Activated naive CD4-positive, alpha-beta T cell treated with anti-CD3 and anti-CD28 coated beads, Interleukin-2, amount 50 U/mL, for 24 hours (primary cell): ENCODE measurements at regions not wholly inside any gene's neighbourhood (a gene's known extent, or its start where the extent isn't known, plus 50 kb on each side); places are given as distances from the start of the nearest gene placed in this dataset.
"Not testable (repeated sequence)": the region's sequence is repeated elsewhere in the genome, so short reads cannot be mapped to it uniquely, and the experiment has no call there.

Experiments used
- H3K27ac Mint-ChIP-seq: one replicate; pipeline ENCODE4 v1.8.0; 2021; ENCODE audit warnings: mild to moderate bottlenecking, mixed read lengths
- H3K27me3 Mint-ChIP-seq: one replicate; pipeline ENCODE4 v1.8.0; 2021; ENCODE audit warnings: mixed read lengths
- H3K36me3 Mint-ChIP-seq: one replicate; pipeline ENCODE4 v1.8.0; 2021; ENCODE audit warnings: mixed read lengths
- H3K4me1 Mint-ChIP-seq: one replicate; pipeline ENCODE4 v1.8.0; 2021; ENCODE audit warnings: mixed read lengths
- H3K4me3 Mint-ChIP-seq: one replicate; pipeline ENCODE4 v1.8.0; 2021; ENCODE audit warnings: mild to moderate bottlenecking, mixed read lengths
- H3K9me3 Mint-ChIP-seq: one replicate; pipeline ENCODE4 v1.8.0; 2021; ENCODE audit warnings: mixed read lengths

DNA sequence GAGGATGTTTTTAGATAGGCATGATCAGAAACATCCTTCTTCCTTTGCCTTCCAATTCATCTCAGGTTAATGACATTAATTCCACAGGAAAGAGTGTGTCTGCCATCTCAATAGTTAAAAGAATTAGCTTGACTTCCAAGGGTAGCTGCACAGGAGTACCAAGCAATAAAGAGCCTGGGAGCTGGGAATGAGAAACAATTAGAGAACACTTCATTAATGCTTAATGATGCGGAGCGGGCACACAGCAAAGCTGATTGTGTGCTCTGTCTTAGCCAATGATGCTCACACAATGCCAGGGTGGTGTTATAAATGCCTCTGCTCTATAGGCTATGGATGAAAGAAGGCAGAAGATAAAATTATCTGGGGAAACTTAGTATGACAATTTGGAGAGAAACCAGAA lies 1052.5 kb upstream of the LCORL start:
- Mint-ChIP-seq H3K27me3 (no peaks in the 10 kb centered on the region), H3K9me3 (no peaks in the 10 kb centered on the region)

DNA sequence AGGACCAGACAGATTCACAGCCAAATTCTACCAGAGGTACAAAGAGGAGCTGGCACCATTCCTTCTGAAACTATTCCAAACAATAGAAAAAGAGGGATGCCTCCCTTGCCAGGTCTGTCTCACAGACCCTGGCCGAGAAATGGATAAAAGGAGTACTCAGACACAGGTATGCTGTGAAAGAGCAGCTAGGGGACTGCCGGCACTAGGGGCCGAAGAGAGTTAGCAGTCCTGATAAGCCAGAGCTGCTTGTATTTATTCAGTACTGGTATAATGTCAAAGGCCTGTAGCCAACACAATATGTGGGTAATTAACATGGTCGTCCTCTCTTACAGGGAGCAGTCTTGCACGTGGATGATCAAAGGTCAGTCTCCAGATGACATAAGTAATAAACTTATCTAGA lies 1042.1 kb upstream of the LCORL start:
- Mint-ChIP-seq H3K9me3 (peaks cover 27% of the 10 kb centered on the region), H3K27ac (no peak overlapping the region), H3K4me3 (no peak overlapping the region), H3K4me1 (no peaks in the 10 kb centered on the region), H3K27me3 (no peaks in the 10 kb centered on the region), H3K36me3 (no peaks in the 10 kb centered on the region)

More for the DNA sequence above, 1052.5 kb upstream of the LCORL start:
- H3K4me3 Mint-ChIP-seq, result no peak overlapping the region
- H3K27ac Mint-ChIP-seq, result no peak overlapping the region
- H3K36me3 Mint-ChIP-seq, result no peaks in the 10 kb centered on the region
- H3K4me1 Mint-ChIP-seq, result no peaks in the 10 kb centered on the region

DNA sequence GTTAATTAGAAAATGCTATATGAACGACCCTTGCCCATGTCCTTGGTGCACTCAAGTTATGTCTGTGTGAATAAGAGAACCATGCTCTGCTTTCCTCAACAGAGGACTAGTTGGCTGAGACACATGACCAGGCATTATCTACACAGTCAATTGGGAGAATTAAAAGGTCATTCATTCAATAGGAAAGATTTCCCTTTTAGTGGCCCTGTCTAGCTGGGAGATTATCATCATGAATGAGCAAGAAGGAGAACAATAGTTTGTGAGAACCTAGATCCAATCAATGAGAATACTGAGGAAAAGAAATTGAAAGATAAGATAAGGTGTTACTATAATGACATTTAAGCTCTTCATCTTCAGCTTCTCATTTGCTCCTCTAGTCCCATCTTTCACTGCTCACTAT lies 1033.4 kb upstream of the LCORL start:
- Mint-ChIP-seq H3K27me3 (no peaks in the 10 kb centered on the region), H3K4me1 (no peaks in the 10 kb centered on the region), H3K9me3 (peaks cover 5% of the 10 kb centered on the region), H3K4me3 (no peak overlapping the region), H3K27ac (no peak overlapping the region), H3K36me3 (no peaks in the 10 kb centered on the region)

GRCh38 chr4:19051831-19052230 lies 1030.3 kb upstream of the LCORL start:
- H3K4me3 Mint-ChIP-seq, result no peak overlapping the region
- no peak overlapping the region for H3K27ac Mint-ChIP-seq
- H3K4me1 Mint-ChIP-seq, result no peaks in the 10 kb centered on the region
- no peaks in the 10 kb centered on the region for H3K36me3 Mint-ChIP-seq
- no peaks in the 10 kb centered on the region for H3K27me3 Mint-ChIP-seq
- no peaks in the 10 kb centered on the region for H3K9me3 Mint-ChIP-seq

DNA sequence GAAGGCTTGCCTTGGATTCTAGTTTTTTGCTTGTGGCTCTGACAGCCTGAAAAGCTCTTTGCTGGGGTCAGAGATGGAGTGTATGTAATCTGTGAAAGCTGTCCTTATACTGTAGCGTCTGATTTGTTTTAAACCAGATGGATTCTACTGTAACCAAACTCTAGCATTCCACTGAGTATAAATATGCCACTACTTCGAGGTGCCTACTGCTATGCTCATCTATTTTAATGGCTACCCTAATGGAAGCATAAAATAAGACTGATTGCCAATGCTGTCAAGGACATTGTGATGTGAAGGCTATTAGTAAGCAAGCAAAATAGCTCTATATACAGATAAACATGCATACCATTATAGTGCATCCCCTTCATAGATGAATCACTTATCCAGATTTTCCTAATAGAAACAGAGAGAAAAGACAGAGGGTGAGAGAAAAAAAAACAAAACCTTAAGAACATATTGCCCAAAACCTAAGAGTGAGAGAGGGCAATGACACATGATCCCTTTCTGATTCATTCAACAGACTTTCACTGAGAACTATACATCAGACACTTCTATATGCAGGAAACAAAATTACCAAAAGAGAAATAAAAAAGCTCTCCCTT lies 1025.8 kb upstream of the LCORL start:
- H3K36me3 Mint-ChIP-seq, result no peaks in the 10 kb centered on the region
- no peaks in the 10 kb centered on the region for H3K4me1 Mint-ChIP-seq
- peaks cover 4% of the 10 kb centered on the region for H3K9me3 Mint-ChIP-seq
- no peak overlapping the region for H3K27ac Mint-ChIP-seq
- no peaks in the 10 kb centered on the region for H3K27me3 Mint-ChIP-seq
- H3K4me3 Mint-ChIP-seq, result no peak overlapping the region

DNA sequence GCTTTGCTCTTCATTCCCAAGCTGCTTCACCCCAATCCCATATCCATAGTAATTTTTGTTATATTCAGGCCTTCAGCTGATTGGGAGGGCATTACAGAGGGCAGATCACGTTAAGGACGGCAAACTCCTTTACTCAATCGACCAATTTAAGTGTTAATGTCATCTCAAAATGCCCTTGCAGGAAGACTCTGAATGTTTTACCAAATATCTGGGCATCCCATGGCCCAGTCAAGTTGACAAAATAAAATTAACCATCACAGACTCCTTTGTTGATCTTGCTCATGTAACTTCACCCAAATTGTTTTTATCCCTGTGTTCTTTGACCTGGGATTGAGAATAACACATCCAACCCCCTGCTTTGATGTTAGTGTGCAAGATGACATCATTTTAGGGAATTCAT lies 1018.3 kb upstream of the LCORL start:
- peaks cover 11% of the 10 kb centered on the region for H3K9me3 Mint-ChIP-seq
- no peak overlapping the region for H3K4me3 Mint-ChIP-seq

DNA sequence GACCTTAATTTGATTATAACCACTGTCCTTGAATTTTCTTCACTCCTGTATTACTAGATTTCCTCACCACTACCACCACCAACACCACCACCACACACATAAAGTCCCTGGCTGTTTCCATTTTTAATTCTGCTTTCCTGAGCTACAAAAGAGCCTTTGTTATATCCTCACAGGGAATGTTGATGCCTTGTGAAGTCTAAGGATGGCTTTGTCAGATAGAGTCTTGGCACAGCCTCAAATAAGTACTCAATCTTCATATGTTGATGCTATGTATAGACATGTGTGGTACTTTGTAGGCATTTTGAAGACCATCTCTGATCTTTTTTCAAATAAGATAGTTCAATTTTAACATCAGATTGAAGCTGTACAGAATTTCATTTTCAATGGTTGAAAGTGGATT lies 1016.7 kb upstream of the LCORL start:
- Mint-ChIP-seq H3K9me3 (peaks cover 11% of the 10 kb centered on the region), H3K27ac (no peak overlapping the region), H3K4me3 (no peak overlapping the region), H3K4me1 (no peaks in the 10 kb centered on the region), H3K36me3 (no peaks in the 10 kb centered on the region), H3K27me3 (no peaks in the 10 kb centered on the region)

More for the DNA sequence above, 1018.3 kb upstream of the LCORL start:
- H3K36me3 Mint-ChIP-seq, result no peaks in the 10 kb centered on the region
- H3K27me3 Mint-ChIP-seq, result no peaks in the 10 kb centered on the region
- H3K27ac Mint-ChIP-seq, result no peak overlapping the region
- no peaks in the 10 kb centered on the region for H3K4me1 Mint-ChIP-seq

DNA sequence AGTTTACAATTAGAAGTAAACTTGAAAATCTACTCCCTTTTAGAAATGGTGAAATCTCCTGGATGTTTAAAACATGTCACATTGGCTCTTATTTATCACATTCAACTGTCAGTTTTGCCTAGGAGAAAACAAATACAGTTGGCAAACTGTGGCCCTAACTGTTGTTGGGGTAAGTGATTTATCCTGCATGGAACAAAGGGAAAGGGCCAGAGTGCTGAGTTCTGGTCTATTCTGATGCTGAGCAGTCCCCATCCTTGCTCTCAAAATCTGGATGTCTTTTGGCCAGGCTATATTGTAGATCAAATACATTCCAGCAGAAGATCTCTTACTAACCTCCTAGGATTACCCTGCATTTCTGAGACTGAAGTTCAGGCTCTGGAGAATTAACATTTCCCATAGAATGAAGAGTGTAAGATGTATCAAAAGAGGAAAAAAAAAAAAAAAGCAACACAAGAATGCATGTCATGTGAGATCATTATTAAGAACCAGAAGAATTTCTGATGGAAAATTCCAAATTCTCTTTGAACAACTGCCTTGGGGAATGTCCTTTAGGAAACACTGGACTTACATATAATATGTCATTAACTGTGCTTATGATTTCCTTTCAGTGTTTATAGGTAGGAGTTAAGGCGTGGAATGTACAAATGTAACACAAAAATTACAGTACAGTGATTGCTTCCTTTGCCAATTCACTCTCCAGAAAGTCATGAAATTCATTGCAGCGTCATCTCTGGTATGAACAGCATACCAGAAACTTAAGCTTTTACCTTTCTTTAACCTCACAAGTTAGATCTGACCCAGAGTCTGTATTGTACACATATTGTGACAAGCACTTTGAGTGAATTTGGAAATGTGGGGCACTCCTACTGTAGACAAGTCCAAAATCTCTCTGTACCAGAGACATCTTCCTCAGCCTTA lies 1012.5 kb upstream of the LCORL start:
- Mint-ChIP-seq H3K27ac (no peak overlapping the region), H3K4me1 (no peaks in the 10 kb centered on the region), H3K9me3 (peaks cover 14% of the 10 kb centered on the region), H3K4me3 (no peak overlapping the region), H3K36me3 (no peaks in the 10 kb centered on the region), H3K27me3 (no peaks in the 10 kb centered on the region)

DNA sequence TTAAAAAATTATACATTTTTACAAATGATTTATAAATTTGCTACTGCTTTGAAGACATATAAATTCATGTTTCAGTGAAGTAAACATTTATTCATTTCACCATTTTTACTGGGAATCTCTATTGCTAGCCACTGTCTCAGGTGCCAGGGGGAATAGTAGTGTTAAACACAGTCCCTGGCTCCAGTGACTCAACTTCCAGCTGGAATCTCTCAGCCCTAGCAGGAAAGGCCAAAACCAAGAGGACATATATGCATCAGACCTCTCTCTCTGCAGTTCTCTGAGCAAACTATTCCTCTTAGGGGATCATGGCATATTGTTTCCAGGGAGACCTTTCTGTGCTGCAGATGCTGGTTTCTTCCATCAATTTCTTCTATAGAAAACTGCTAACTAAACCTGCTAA lies 1009.0 kb upstream of the LCORL start:
- H3K4me1 Mint-ChIP-seq, result no peaks in the 10 kb centered on the region
- H3K9me3 Mint-ChIP-seq, result peaks cover 16% of the 10 kb centered on the region
- no peaks in the 10 kb centered on the region for H3K36me3 Mint-ChIP-seq
- no peak overlapping the region for H3K27ac Mint-ChIP-seq
- no peaks in the 10 kb centered on the region for H3K27me3 Mint-ChIP-seq
- no peak overlapping the region for H3K4me3 Mint-ChIP-seq

GRCh38 chr4:19030048-19030447 lies 1008.5 kb upstream of the LCORL start:
- no peak overlapping the region for H3K4me3 Mint-ChIP-seq
- H3K27me3 Mint-ChIP-seq, result no peaks in the 10 kb centered on the region
- no peak overlapping the region for H3K27ac Mint-ChIP-seq
- H3K4me1 Mint-ChIP-seq, result no peaks in the 10 kb centered on the region
- peaks cover 20% of the 10 kb centered on the region for H3K9me3 Mint-ChIP-seq
- no peaks in the 10 kb centered on the region for H3K36me3 Mint-ChIP-seq

DNA sequence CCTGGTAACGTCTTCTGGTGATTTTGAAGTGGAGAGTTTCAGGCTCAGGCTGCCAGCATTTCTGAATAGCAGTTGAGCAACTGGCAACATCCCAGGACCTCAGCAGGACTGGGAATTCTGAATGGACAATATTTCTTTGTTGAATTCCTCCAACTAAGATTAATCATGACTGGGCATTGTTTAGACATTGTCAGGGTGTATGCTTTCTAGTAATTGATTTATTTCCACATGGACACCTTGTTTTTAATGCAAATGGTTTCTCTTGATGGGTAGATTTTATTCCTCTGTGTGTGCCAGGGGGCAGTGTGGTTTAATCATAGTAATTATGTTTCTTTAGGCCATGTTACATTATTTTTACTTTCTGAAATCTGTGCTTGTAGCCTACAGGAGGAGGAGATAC lies 1004.7 kb upstream of the LCORL start:
- Mint-ChIP-seq H3K4me3 (no peak overlapping the region), H3K27ac (no peak overlapping the region), H3K4me1 (no peaks in the 10 kb centered on the region), H3K9me3 (peaks cover 11% of the 10 kb centered on the region), H3K36me3 (no peaks in the 10 kb centered on the region), H3K27me3 (no peaks in the 10 kb centered on the region)

GRCh38 chr4:19025031-19025430 lies 1003.5 kb upstream of the LCORL start:
- H3K36me3 Mint-ChIP-seq, result no peaks in the 10 kb centered on the region
- peaks cover 11% of the 10 kb centered on the region for H3K9me3 Mint-ChIP-seq
- H3K27ac Mint-ChIP-seq, result no peak overlapping the region
- no peak overlapping the region for H3K4me3 Mint-ChIP-seq
- H3K4me1 Mint-ChIP-seq, result no peaks in the 10 kb centered on the region
- H3K27me3 Mint-ChIP-seq, result no peaks in the 10 kb centered on the region

GRCh38 chr4:19024047-19024446 lies 1002.5 kb upstream of the LCORL start:
- Mint-ChIP-seq H3K4me3 (no peak overlapping the region), H3K36me3 (no peaks in the 10 kb centered on the region), H3K9me3 (peaks cover 6% of the 10 kb centered on the region), H3K27me3 (no peaks in the 10 kb centered on the region), H3K4me1 (no peaks in the 10 kb centered on the region), H3K27ac (no peak overlapping the region)

- peaks cover 12% of the 10 kb centered on the region for H3K9me3 Mint-ChIP-seq
- no peaks in the 10 kb centered on the region for H3K4me1 Mint-ChIP-seq
- H3K27me3 Mint-ChIP-seq, result no peaks in the 10 kb centered on the region
- H3K27ac Mint-ChIP-seq, result no peak overlapping the region
- no peak overlapping the region for H3K4me3 Mint-ChIP-seq
- H3K36me3 Mint-ChIP-seq, result no peaks in the 10 kb centered on the region
Observed at GRCh38 chr4:19021617-19022016, 1000.1 kb upstream of the LCORL start.

- H3K27me3 Mint-ChIP-seq, H3K4me1 Mint-ChIP-seq, H3K4me3 Mint-ChIP-seq, H3K9me3 Mint-ChIP-seq, H3K27ac Mint-ChIP-seq, H3K36me3 Mint-ChIP-seq: not testable (repeated sequence)
Observed at GRCh38 chr4:19016550-19016949, 995.0 kb upstream of the LCORL start.

DNA sequence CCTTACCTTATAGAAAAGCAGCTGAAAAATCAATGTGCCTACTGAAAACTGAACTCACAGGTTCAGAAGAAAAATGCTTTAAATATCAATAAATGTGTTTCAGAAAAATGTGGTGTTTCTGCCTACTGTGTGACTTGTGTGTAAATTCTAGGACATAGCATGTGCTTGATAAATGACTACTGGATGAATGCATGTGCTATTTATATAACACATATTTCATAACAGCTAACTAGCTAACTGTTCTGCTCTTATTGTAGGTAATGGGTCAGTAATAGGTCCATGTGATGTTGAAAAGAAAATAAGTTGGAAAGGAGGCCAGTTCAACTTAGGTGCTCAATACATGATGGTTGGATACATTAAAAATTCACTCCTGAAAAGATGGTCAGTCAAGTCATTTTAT lies 993.0 kb upstream of the LCORL start:
- no peak overlapping the region for H3K27ac Mint-ChIP-seq
- H3K4me1 Mint-ChIP-seq, result no peaks in the 10 kb centered on the region
- H3K36me3 Mint-ChIP-seq, result no peaks in the 10 kb centered on the region
- H3K9me3 Mint-ChIP-seq, result peaks cover 7% of the 10 kb centered on the region
- no peaks in the 10 kb centered on the region for H3K27me3 Mint-ChIP-seq
- H3K4me3 Mint-ChIP-seq, result no peak overlapping the region
